ENCODE measurements at regions not wholly inside any gene's neighbourhood (a gene's known extent, or its start where the extent isn't known, plus 50 kb on each side); places are given as distances from the start of the nearest gene placed in this dataset.

GRCh38 chr17:77531002-77531401 is 390.2 kb downstream of the SEC14L1 start:
- WGBS, 2 experiments (ENCODE audit: extremely low coverage in 1 of 2, insufficient coverage in 1 of 2, insufficient read length in 1 of 2, insufficient replicate concordance in 2 of 2, low coverage in 1 of 2, low lambda C conversion rate in 2 of 2, missing lambda C conversion rate in 1 of 2) = 80% methylated on average over 6 of the region's 6 CpGs; no CpG with 5 or more reads in 1 of the 2 experiments

More at GRCh38 chr17:77531002-77531401, 390.2 kb downstream of the SEC14L1 start:
- H3K4me1 ChIP-seq (replicated peaks in 1 of 4; ENCODE audit: control insufficient read depth in 3 of 4, insufficient read depth in 4 of 4, low read length in 3 of 4) = peaks cover 0 to 3% (median 0%) of the 10 kb centered on the region in 4 experiments; a peak in 2 of 7 replicates
- H4K5ac ChIP-seq (ENCODE audit: insufficient read length, low read depth, low read length) = no peak overlapping the region
- H3K18ac ChIP-seq (ENCODE audit: extremely low read depth, low read length) = no peak overlapping the region
- no peak for TF ChIP-seq NRF1 (IDR thresholded peaks at IDR 0.05; ENCODE audit: low read depth, low read length)
- TF ChIP-seq RXRA (IDR thresholded peaks at IDR 0.05; ENCODE audit: insufficient read depth, low read depth, low read length) = no peak
- no peak for TF ChIP-seq BACH1 (IDR thresholded peaks at IDR 0.05; ENCODE audit: low read length)
- no peak for TF ChIP-seq SP1 (IDR thresholded peaks at IDR 0.05; ENCODE audit: low read depth, low read length)
- no peak for TF ChIP-seq KDM1A (IDR thresholded peaks at IDR 0.05; ENCODE audit: borderline replicate concordance, low read length)
- peaks cover 7 to 9% of the 10 kb centered on the region in 2 experiments; a peak in 2 of 4 replicates for H3K9me3 ChIP-seq (ENCODE audit: insufficient read depth in 2 of 2, low read depth in 1 of 2, low read length in 1 of 2)
- no peaks in the 10 kb centered on the region; the same call in 1 of the 2 replicates for H3K79me1 ChIP-seq (ENCODE audit: low read depth, low read length)
- H2AK5ac ChIP-seq (ENCODE audit: low read depth, low read length) = no peak overlapping the region
- no peak overlapping the region for H2BK15ac ChIP-seq (ENCODE audit: low read length)
- H3K23ac ChIP-seq (ENCODE audit: insufficient read length) = no peak overlapping the region
- H4K91ac ChIP-seq (replicated peaks; ENCODE audit: insufficient read length, low read length) = no peak overlapping the region
- H3K27ac ChIP-seq (ENCODE audit: low read depth, low read length) = no peak overlapping the region
- no peak overlapping the region for H2BK120ac ChIP-seq (replicated peaks; ENCODE audit: low read depth, low read length)
- H3K4me2 ChIP-seq (ENCODE audit: insufficient read depth in 1 of 2, low read depth in 2 of 2, low read length in 2 of 2) = no peak overlapping the region
- H3K27me3 ChIP-seq (replicated peaks in 1 of 4; ENCODE audit: control insufficient read depth in 3 of 4, extremely low read depth in 1 of 4, insufficient read depth in 3 of 4, low read length in 3 of 4) = peaks cover 0 to 24% (median 20%) of the 10 kb centered on the region in 4 experiments; a peak in 6 of 7 replicates
- ChIA-PET POLR2A (ENCODE audit: partially characterized antibody) (no interaction called here), CTCF (ENCODE audit: partially characterized antibody) (no interaction called here)
- H4K20me1 ChIP-seq (replicated peaks in 1 of 2; ENCODE audit: control insufficient read depth in 1 of 2, insufficient read depth in 2 of 2, low read length in 2 of 2) = no peaks in the 10 kb centered on the region
- no peak overlapping the region for H3K14ac ChIP-seq (ENCODE audit: insufficient read length)
- no peak overlapping the region for H4K8ac ChIP-seq (ENCODE audit: extremely low read depth, insufficient read depth, low read length)
- no peak overlapping the region for H3K4ac ChIP-seq (replicated peaks; ENCODE audit: insufficient read length, low read depth, low read length)
- no peak overlapping the region for H2BK20ac ChIP-seq (ENCODE audit: low read length)
- H3K23me2 ChIP-seq (ENCODE audit: low read depth, low read length) = peaks cover 9% of the 10 kb centered on the region; the same call in 1 of the 2 replicates
- no peaks in the 10 kb centered on the region for H3K79me2 ChIP-seq (ENCODE audit: control insufficient read depth in 1 of 2, insufficient read depth in 2 of 2, low read length in 2 of 2)
- H2BK5ac ChIP-seq (ENCODE audit: low read depth, low read length) = no peak overlapping the region
- H2AFZ ChIP-seq (ENCODE audit: low read length) = no peak overlapping the region
- FAIRE-seq = no peak
- H3K36me3 ChIP-seq (ENCODE audit: control insufficient read depth in 2 of 4, insufficient read depth in 4 of 4, low read length in 3 of 4) = no peaks in the 10 kb centered on the region
- DNase-seq (ENCODE audit: low read depth in 1 of 2, low spot score in 2 of 2) = no peak
- H3K56ac ChIP-seq (replicated peaks; ENCODE audit: insufficient read length, low read depth, low read length) = no peak overlapping the region
- no peak overlapping the region for H3K4me3 ChIP-seq (ENCODE audit: extremely low read depth in 1 of 4, insufficient read depth in 2 of 4, low read depth in 3 of 4, low read length in 4 of 4)
- H3K9ac ChIP-seq (replicated peaks in 1 of 4; ENCODE audit: extremely low read depth in 1 of 4, low read depth in 3 of 4, low read length in 3 of 4) = no peak overlapping the region
- H2BK12ac ChIP-seq (ENCODE audit: low read depth, low read length) = no peak overlapping the region
